ENCODE measurements at regions not wholly inside any gene's neighbourhood (a gene's known extent, or its start where the extent isn't known, plus 50 kb on each side); places are given as distances from the start of the nearest gene placed in this dataset.

- no peak overlapping the region for H3K4me2 ChIP-seq (ENCODE audit: low read length)
- H3K9me3 ChIP-seq (ENCODE audit: low read length), result no peaks in the 10 kb centered on the region
- TF ChIP-seq CTCF (conservative IDR thresholded peaks at IDR 0.05; ENCODE audit: low read length), result no peak
- TF ChIP-seq EZH2phosphoT487 (IDR thresholded peaks at IDR 0.05; ENCODE audit: borderline replicate concordance, low read depth, low read length), result no peak
- intact Hi-C loops (cut with micrococcal nuclease; ENCODE audit: unreplicated experiment), result no loop called here
- H3K36me3 ChIP-seq (ENCODE audit: insufficient read depth, low read length), result no peaks in the 10 kb centered on the region
- no peak overlapping the region for H3K27ac ChIP-seq (ENCODE audit: low read depth, low read length, poor library complexity, severe bottlenecking)
- POLR2A ChIA-PET, result interaction anchor here (0.6 to 1.2 kb wide), 2 partner anchors 9 to 903 kb away, joined by 3 read pairs; no protein-coding TSS in a partner anchor
- no TSS peak for BruUV-seq (replicated peaks)
- H4K20me1 ChIP-seq (ENCODE audit: insufficient read depth, low read length), result no peaks in the 10 kb centered on the region
- no peak overlapping the region for H3K4me3 ChIP-seq (ENCODE audit: low read depth, low read length, poor library complexity, severe bottlenecking)
- no peaks in the 10 kb centered on the region for H3K79me2 ChIP-seq (ENCODE audit: insufficient read depth, low read depth, low read length)
- CTCF ChIA-PET (ENCODE audit: unreplicated experiment), result no interaction called here
- H3K9me2 ChIP-seq (ENCODE audit: insufficient read depth, low read length), result no peaks in the 10 kb centered on the region
- H2AFZ ChIP-seq (ENCODE audit: low read length), result no peak overlapping the region
- no peaks in the 10 kb centered on the region for H3K4me1 ChIP-seq (ENCODE audit: insufficient read depth, low read length, poor library complexity, severe bottlenecking)
- no peak for DNase-seq (ENCODE audit: low spot score)
Measured at GRCh38 chr7:88610942-88611341, 148.6 kb upstream of the ZNF804B start.

GRCh38 chr7:88600695-88601094 is 158.8 kb upstream of the ZNF804B start:
- Histone ChIP-seq H3K36me3 (ENCODE audit: insufficient read depth, low read length) (no peaks in the 10 kb centered on the region), H3K4me1 (ENCODE audit: insufficient read depth, low read length, poor library complexity, severe bottlenecking) (no peaks in the 10 kb centered on the region), H2AFZ (ENCODE audit: low read length) (no peak overlapping the region), H3K27ac (ENCODE audit: low read depth, low read length, poor library complexity, severe bottlenecking) (no peak overlapping the region), H3K4me2 (ENCODE audit: low read length) (no peak overlapping the region), H4K20me1 (ENCODE audit: insufficient read depth, low read length) (no peaks in the 10 kb centered on the region), H3K9me3 (ENCODE audit: low read length) (no peaks in the 10 kb centered on the region), H3K79me2 (ENCODE audit: insufficient read depth, low read depth, low read length) (no peaks in the 10 kb centered on the region), H3K4me3 (ENCODE audit: low read depth, low read length, poor library complexity, severe bottlenecking) (no peak overlapping the region), H3K9me2 (ENCODE audit: insufficient read depth, low read length) (no peaks in the 10 kb centered on the region)
- TF ChIP-seq EZH2phosphoT487 (IDR thresholded peaks at IDR 0.05; ENCODE audit: borderline replicate concordance, low read depth, low read length) (no peak), CTCF (conservative IDR thresholded peaks at IDR 0.05; ENCODE audit: low read length) (no peak)
- ChIA-PET CTCF (ENCODE audit: unreplicated experiment) (no interaction called here), POLR2A (interaction anchor here (1.0 to 1.2 kb wide), 2 partner anchors 13 to 21 kb away, joined by 3 read pairs; no protein-coding TSS in a partner anchor)
- intact Hi-C loops (cut with micrococcal nuclease; ENCODE audit: unreplicated experiment), result no loop called here
- DNase-seq (ENCODE audit: low spot score), result no peak
- no TSS peak for BruUV-seq (replicated peaks)

- Histone ChIP-seq H3K9me2 (ENCODE audit: insufficient read depth, low read length) (no peaks in the 10 kb centered on the region), H3K4me3 (ENCODE audit: low read depth, low read length, poor library complexity, severe bottlenecking) (no peak overlapping the region), H3K4me2 (ENCODE audit: low read length) (no peak overlapping the region), H3K9me3 (ENCODE audit: low read length) (no peaks in the 10 kb centered on the region), H3K79me2 (ENCODE audit: insufficient read depth, low read depth, low read length) (no peaks in the 10 kb centered on the region), H3K36me3 (ENCODE audit: insufficient read depth, low read length) (no peaks in the 10 kb centered on the region), H3K4me1 (ENCODE audit: insufficient read depth, low read length, poor library complexity, severe bottlenecking) (no peaks in the 10 kb centered on the region), H3K27ac (ENCODE audit: low read depth, low read length, poor library complexity, severe bottlenecking) (no peak overlapping the region), H4K20me1 (ENCODE audit: insufficient read depth, low read length) (no peaks in the 10 kb centered on the region), H2AFZ (ENCODE audit: low read length) (no peak overlapping the region)
- no peak for DNase-seq (ENCODE audit: low spot score)
- POLR2A ChIA-PET, result interaction anchor here (1.0 to 1.4 kb wide), 2 partner anchors 16 to 20 kb away, joined by 3 to 5 read pairs; no protein-coding TSS in a partner anchor
- CTCF ChIA-PET (ENCODE audit: unreplicated experiment), result no interaction called here
- TF ChIP-seq CTCF (conservative IDR thresholded peaks at IDR 0.05; ENCODE audit: low read length) (no peak), EZH2phosphoT487 (IDR thresholded peaks at IDR 0.05; ENCODE audit: borderline replicate concordance, low read depth, low read length) (no peak)
- intact Hi-C loops (cut with micrococcal nuclease; ENCODE audit: unreplicated experiment), result no loop called here
- BruUV-seq (replicated peaks), result no TSS peak
Measured at GRCh38 chr7:88599528-88599927, 160.0 kb upstream of the ZNF804B start.

All from OCI-LY7 (cell line).